ENCODE measurements at regions not wholly inside any gene's neighbourhood (a gene's known extent, or its start where the extent isn't known, plus 50 kb on each side); places are given as distances from the start of the nearest gene placed in this dataset.

GRCh38 chr3:77898621-77899020 lies 858.7 kb downstream of the ROBO2 start:
- no peak for TF ChIP-seq POLR2A (IDR thresholded peaks at IDR 0.05)
- no peak for TF ChIP-seq CTCF (IDR thresholded peaks at IDR 0.05)

Measured in transverse colon (tissue), 3 donors.